Hindlimb muscle (tissue), 1 donor: ENCODE measurements at regions not wholly inside any gene's neighbourhood (a gene's known extent, or its start where the extent isn't known, plus 50 kb on each side); places are given as distances from the start of the nearest gene placed in this dataset.
"Not testable (repeated sequence)": the region's sequence is repeated elsewhere in the genome, so short reads cannot be mapped to it uniquely, and the experiment has no call there.

Source experiments
- DNase-seq: peaks from one replicate; pipeline ENCODE4 v3.0.0-alpha.2; 2013

GRCh38 chr10:83371696-83372490 lies 767.4 kb upstream of the GHITM start:
- DNase-seq, result no peak

DNA sequence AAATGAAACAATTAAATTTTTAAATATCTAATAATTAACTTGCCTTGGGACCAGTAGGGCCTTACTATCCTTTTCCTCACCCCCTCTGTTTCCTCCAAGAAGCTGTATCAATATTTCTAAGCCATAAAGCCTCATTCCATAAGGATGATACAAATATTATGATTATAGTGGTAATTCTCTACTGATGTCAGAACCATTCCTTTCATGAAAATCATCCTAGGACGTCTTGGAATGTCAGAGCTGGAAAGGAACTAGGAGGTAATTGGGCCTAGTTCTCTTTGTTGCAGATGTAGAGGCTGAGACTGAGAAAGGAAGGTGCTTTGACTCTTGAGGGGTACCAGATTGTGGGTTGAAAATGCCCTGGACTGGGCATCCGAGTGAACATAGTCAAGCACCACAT lies 766.7 kb upstream of the GHITM start:
- DNase-seq, result no peak

- DNase-seq, result no peak
Observed at GRCh38 chr10:83373671-83374070, 765.6 kb upstream of the GHITM start.

DNA sequence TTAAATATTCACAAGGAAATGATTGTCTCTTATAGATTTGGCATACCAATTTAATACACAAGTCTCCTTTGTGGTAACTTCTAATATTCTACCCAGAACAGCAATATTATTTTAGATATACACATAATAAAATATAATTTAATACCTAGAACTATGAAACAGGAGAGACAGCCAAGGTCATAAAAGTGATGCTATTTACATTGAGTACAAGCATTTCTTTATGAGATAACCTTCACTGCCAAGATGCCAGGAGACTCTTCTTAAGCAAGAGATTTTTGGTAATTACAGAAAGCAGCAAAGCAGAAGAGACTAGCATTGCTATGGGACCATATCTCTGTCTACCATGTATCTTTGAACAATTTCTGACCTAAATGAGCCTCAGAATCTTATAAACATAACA lies 764.6 kb upstream of the GHITM start:
- DNase-seq, result no peak

GRCh38 chr10:83375274-83375673 lies 764.0 kb upstream of the GHITM start:
- no peak for DNase-seq

DNA sequence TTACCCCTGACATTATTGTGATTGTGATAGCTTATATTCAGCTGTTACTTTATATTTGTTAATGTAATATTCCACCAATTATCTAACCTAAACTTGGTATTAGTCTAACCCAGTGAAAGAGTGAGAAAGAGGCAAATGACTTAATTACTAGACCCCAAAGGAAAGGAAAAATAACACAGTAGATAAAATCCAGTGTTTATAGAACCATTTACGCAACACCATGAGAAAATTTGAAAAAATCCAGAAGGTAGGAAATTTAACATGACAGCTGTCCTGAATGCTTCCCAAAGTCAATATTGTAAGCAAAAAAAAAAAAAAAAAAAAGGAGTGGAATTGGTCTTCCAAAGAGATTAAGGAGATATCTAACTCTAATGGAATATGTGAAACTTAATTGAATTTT lies 741.5 kb upstream of the GHITM start:
- DNase-seq, result no peak

GRCh38 chr10:83410570-83410969 lies 728.7 kb upstream of the GHITM start:
- no peak for DNase-seq

DNA sequence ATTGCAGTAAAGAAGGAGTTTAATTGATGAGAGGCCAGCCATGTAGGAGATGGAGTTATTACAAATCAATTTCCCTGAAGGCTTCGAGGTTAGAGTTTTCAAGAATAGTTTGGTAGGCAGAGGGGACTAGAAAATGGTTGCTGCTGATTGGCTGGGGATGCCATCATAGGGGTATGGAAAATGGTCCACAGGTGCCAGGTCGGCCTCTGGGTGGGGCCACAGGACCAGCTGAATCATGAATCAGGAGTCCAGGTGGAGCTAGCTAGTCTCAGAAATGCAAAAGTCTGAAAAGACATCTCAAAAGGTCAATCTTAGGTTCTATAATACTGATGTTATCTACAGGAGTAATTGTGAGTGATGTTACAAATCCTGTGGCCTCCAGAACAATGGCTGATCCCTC lies 714.0 kb upstream of the GHITM start:
- DNase-seq, result no peak

DNA sequence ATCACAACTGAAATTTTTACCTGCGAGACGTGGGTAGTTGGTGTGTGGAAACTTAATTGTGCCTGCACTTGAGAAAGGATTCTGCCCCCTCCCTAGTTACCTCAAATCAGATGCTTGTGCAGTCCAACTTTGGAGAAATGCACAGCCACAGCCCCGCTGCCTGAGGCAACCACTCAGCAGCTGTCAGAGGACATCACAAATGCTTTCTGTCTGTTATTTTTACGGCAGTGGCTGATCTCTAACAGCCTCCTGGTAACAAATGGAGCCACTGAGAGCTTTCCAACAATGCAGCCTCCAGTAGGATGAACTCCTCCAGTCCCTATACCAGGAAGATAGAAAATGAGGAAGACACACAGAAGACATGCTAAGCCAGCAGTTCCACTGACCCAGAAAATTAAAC lies 712.2 kb upstream of the GHITM start:
- DNase-seq, result no peak

- no peak for DNase-seq
Observed at GRCh38 chr10:83432261-83433045, 706.9 kb upstream of the GHITM start.

DNA sequence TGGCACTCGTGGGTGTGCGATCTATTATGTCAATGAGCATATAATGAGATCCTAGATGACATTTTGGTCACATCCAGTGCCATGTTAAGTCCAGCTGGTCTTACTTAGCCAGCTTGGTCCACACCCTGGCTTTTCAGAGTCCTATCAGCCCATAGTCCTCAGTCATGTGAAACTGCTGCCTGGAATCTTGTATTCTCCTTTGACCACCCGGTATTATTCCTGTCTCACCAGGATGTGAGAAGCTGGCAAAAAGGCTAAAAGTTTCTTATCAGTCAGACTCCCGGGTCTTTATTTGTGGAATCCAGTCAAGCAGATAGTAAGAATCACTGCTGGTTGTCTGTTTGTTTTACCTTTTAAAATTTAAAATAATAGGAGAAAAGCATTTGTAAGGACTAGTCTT lies 705.6 kb upstream of the GHITM start:
- DNase-seq, result no peak

DNA sequence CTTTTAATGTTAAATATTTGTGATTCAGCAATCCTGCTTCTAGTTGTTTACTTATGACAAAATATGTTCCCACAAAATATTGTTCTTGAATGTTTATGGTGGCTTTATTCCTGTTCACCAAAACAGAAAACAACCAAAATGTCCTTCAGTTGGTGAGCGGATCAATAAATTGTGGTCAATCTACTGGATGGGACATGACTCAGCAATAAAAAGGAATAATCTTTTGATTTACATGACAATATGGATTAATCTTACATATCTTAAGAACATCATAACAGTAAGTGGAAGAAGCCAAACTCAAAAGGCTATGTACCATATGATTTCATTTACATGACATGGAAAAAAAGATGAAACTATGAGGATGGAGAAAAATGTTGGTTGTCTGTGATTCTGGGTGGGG lies 691.3 kb upstream of the GHITM start:
- DNase-seq, result no peak

- no peak for DNase-seq
Observed at GRCh38 chr10:83458611-83459010, 680.7 kb upstream of the GHITM start.

- DNase-seq, result no peak
Observed at GRCh38 chr10:83459124-83459523, 680.2 kb upstream of the GHITM start.

DNA sequence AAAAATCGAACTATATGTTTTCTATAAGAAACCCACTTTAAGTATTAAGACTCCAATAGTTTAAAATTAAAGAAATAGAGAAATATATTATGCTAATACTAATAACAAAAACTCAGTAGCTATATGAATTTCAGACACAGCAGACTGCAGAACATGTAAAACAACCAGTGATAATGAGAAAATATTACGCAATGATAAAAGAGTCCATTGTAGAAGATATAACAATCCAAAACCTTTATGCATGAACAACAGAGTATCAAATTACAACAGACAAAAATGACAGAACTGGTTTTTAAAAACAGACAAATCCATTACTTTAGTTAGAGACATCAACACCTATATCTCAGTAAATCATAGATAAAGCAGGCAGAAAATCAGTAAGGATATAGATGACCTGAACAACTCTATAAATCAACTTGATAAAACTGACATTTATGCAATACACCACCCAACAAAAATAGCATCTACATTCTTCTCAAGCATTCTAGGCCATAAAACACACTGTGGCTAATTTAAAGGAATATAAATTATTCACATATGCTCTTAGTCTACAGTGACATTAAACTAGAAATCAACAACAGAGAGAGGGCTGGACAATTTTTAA lies 669.5 kb upstream of the GHITM start:
- no peak for DNase-seq

DNA sequence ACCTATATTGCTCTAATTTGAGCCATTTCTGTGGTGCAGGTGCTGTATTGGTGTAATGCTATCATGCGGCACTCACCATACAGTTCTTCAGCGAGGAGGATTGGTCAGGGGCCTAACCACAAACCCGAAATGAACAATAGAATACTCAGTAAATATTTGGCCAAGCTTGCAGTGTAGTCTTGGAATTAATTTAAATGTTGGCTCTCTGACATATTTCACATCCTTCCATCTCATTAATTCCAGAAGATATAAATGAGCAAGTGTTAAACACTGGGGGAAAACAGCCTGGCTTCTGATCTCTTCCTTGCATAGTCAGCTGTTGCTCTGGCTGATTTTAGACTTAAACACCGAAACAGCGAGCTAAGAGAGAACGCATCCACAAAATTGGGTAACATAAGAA lies 663.1 kb upstream of the GHITM start:
- DNase-seq, result no peak

- DNase-seq, result no peak
Observed at GRCh38 chr10:83489161-83489560, 650.1 kb upstream of the GHITM start.

- no peak for DNase-seq
Observed at GRCh38 chr10:83492004-83492403, 647.3 kb upstream of the GHITM start.

DNA sequence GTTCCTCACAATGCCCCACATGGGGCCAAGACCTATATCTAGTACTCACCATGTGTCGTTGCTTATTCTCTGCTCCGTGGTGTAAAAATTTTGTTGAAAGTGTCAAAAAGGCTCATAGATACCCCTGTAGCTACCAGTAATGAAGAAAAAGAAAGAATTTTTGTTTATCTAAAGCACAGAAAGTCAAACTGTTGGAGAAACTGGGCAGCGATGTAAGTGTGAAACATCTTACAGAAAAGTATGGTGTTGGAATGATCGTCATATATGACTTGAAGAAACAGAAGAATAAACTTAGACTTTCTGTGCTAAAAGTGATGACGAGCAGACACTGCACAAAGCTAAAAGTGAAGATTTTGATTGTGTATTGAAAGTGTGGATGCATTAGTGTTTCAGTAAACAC lies 626.6 kb upstream of the GHITM start:
- DNase-seq, result no peak

- no peak for DNase-seq
Observed at GRCh38 chr10:83515001-83515400, 624.3 kb upstream of the GHITM start.

- no peak for DNase-seq
Observed at GRCh38 chr10:83516788-83517187, 622.5 kb upstream of the GHITM start.

- no peak for DNase-seq
Observed at GRCh38 chr10:83517456-83517855, 621.9 kb upstream of the GHITM start.

DNA sequence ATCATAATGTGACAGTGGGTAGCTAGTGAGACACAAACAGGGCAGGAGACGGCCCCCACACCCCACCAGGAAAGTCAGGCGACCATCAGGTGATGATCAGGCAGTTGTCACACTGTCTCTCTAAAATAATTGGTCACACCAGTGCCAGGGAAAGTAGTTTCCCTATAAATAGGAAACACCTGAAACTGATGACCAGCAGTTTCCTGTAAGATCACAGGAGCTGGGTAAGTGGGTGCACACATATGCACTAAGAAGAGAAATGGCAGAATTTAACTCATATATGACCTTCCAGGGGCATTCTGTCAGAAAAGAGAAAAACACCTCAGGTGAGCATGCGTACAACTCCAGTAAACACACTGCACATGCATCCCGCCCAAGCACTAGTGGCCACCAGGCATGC lies 620.5 kb upstream of the GHITM start:
- no peak for DNase-seq

- not testable (repeated sequence) for DNase-seq
Observed at GRCh38 chr10:83520386-83520785, 618.9 kb upstream of the GHITM start.
